ENCODE measurements at regions not wholly inside any gene's neighbourhood (a gene's known extent, or its start where the extent isn't known, plus 50 kb on each side); places are given as distances from the start of the nearest gene placed in this dataset.

DNA sequence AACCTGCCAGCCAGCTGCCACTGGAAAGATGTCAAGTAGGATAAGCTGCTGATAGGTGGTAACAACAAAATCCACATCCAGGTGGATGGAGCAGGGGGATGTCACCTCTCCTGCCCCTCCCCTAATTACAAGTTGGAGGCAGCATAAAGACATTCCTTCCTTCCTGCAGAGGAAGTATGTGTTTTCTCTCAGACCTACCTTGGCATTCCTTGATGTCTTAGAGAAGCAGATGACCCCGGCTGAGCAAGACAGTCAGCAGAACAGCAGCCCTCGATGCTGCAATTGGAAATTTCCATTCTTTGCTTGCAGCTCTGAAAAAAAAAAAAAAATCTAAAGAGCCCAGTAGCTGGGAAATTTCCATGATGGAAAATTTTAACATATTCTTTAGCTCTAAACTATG, 137.5 kb upstream of the MKLN1 start:
- TF ChIP-seq POLR2AphosphoS5 (IDR thresholded peaks at IDR 0.05), result no peak
- TF ChIP-seq, protein P1, sequence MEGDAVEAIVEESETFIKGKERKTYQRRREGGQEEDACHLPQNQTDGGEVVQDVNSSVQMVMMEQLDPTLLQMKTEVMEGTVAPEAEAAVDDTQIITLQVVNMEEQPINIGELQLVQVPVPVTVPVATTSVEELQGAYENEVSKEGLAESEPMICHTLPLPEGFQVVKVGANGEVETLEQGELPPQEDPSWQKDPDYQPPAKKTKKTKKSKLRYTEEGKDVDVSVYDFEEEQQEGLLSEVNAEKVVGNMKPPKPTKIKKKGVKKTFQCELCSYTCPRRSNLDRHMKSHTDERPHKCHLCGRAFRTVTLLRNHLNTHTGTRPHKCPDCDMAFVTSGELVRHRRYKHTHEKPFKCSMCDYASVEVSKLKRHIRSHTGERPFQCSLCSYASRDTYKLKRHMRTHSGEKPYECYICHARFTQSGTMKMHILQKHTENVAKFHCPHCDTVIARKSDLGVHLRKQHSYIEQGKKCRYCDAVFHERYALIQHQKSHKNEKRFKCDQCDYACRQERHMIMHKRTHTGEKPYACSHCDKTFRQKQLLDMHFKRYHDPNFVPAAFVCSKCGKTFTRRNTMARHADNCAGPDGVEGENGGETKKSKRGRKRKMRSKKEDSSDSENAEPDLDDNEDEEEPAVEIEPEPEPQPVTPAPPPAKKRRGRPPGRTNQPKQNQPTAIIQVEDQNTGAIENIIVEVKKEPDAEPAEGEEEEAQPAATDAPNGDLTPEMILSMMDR (IDR thresholded peaks at IDR 0.05), result no peak

All from esophagus muscularis mucosa (tissue), 3 donors.